ENCODE measurements at regions not wholly inside any gene's neighbourhood (a gene's known extent, or its start where the extent isn't known, plus 50 kb on each side); places are given as distances from the start of the nearest gene placed in this dataset.

DNA sequence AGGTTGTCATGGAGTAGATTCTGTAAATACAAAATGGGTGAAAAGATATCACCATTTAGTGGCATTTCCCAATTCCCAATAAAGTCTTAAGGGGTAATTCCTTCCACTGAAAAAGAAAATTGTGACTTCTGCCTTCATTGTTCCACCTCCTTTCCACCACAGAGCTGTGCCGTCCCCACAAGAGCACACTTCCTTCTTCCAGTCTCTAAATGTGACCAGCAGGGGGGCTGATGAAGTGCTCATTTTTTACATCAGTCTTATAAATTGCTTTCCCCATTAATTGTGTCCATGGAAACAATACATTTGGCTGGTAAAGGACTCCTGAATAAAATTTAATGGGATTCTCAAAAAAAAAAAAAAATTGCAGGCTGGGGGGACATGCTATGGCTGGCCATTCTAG, 260.8 kb upstream of the PSMD7 start:
- no peak for DNase-seq (ENCODE audit: extremely low read depth in 1 of 2, low read depth in 1 of 2)

DNA sequence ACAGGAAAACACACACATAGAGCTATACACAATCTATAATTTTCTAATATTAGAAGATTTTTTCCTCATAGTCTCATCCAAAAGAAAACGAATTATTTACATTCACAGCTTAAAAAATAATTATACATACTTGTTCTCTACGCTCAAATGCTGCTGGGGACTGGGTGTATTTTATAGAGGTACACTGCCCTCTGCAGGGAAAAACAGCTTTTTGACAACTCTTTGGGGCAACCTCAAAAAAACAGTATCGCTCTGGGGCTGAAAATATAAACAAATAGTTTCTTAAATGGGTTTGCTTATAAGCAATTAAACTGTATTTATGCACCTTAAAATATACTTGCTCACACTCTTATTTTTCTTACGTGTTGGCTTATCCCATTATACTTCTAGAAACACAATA, 261.8 kb upstream of the PSMD7 start:
- no peak for DNase-seq (ENCODE audit: extremely low read depth in 1 of 2, low read depth in 1 of 2)

DNA sequence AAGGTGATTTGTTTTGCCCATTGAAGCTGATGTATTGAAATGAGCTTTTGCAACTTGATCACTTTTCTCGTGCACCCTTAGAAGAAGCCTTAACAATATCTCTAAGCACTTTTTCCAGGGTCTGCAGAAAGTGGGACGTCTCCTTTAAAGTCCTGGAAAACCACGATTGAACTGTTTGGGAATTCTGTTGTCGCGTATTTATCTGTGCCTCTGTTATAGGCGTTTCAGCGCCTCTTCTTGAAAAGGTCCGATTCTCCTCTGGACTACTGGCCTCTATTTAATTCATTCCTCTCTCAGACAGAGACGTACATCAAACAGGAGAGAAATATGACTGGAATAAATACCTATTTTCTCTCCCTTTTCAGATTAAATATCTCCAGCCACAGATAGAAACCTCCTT, 262.4 kb upstream of the PSMD7 start:
- no peak for DNase-seq (ENCODE audit: extremely low read depth in 1 of 2, low read depth in 1 of 2)

DNA sequence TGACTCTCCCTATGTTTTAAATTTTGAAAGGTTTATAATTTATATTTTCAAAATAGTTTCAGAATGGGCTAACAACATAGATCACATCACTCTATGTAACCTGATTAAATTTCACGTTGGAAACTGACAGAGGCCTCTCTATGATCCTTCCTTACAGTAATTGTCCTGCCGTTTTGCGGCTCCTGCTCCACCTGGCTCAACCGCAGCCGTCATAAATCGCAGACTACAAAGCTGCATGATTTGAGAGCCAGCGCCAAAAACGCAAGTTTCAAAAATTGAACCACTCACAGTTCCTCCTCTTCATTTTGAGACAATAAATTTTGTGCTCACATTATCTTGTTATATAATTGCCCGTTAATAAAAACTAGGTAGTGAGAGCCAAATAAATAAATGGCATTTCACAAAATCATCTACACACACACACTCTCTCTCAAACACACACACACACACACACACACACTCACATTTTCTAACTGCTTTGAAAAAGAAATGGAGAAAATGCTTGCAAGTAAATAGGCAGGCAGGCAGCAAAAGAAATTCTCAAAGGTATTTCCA, 263.1 kb upstream of the PSMD7 start:
- no peak for DNase-seq (ENCODE audit: extremely low read depth in 1 of 2, low read depth in 1 of 2)

DNA sequence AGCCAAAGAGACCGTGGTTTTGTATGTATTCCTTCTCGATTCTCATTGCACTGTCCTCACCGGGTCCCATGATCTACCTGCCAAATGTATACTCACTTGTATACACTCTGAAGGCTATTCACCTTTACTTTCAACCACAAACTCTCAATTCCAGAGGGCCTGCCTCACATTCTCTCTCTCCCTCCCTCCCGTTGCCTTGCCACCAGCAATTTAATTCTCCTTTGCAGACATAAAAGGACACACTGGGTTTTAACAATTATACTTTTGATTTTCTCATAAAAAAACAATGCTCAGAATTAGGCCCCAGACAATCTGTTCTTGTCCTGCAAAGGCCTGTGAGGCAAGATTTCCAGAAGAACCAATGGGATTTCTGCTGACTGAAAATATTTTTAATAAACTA, 265.1 kb upstream of the PSMD7 start:
- no peak for DNase-seq (ENCODE audit: extremely low read depth in 1 of 2, low read depth in 1 of 2)

DNA sequence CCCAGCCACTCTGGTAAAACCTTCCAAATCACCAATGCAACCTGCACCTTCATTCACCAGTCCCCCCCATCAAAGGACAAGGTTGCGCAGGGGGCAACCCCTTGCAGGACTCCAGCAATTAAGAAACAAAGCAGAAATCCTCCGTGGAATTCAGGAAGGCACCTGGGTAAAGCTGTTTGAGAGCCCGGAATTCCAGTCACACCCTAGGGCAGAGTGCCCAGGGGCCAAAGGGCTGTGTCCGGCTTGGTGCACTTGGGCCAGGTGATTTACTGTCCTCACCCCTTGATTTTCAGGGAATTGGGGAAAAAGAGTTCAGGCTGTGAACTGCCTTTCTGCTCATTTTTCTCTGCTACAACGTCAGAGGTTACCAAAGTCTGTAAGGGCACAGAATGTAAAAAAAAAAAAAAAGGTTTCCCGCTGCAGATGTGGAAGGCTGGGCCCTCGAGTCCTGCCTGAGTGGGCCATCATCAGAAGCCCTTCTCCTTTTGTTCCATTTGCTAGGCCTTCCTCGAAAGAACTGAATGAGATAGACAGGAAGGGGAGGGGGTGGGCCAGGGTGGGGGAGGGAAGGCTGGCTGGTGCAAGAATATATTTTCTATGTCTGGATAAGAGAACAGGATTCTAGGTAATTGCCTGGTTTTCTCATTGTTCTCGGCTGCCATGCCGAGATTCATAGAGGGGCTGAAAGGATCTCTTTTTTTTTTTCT, 266.5 kb upstream of the PSMD7 start:
- DNase-seq (ENCODE audit: extremely low read depth in 1 of 2, low read depth in 1 of 2): no peak

DNA sequence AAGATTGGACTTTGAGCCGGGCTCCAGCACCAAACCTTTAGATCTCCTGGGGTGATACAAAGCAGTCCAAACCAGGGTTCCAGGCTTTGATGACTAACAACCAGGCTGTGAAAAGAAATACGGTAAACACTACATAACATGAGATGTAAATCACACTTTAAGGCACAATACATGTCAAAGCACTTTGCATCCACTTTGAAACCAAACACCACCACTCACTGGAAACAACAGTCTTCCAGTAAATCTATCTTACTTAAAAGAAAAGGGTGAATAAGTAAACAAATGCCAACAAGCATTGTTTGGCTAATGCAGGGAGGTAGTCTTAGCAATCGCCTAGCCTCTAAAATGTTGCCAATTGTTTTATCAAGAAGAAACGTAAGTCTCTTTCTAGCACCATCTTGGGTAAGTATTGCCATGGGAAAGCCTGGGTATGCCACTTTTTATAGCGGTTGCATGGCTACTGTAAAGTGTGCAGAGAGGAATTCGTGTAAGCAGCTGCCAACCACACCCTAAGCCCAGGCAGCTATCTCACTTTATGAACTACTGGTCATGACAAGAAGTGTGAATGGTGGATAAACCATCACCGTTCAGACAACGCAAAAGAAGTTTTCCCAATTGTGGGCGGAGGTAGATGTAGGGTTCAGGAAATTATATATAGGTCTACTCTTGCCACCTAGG, 267.4 kb upstream of the PSMD7 start:
- DNase-seq (ENCODE audit: extremely low read depth in 1 of 2, low read depth in 1 of 2): no peak

DNA sequence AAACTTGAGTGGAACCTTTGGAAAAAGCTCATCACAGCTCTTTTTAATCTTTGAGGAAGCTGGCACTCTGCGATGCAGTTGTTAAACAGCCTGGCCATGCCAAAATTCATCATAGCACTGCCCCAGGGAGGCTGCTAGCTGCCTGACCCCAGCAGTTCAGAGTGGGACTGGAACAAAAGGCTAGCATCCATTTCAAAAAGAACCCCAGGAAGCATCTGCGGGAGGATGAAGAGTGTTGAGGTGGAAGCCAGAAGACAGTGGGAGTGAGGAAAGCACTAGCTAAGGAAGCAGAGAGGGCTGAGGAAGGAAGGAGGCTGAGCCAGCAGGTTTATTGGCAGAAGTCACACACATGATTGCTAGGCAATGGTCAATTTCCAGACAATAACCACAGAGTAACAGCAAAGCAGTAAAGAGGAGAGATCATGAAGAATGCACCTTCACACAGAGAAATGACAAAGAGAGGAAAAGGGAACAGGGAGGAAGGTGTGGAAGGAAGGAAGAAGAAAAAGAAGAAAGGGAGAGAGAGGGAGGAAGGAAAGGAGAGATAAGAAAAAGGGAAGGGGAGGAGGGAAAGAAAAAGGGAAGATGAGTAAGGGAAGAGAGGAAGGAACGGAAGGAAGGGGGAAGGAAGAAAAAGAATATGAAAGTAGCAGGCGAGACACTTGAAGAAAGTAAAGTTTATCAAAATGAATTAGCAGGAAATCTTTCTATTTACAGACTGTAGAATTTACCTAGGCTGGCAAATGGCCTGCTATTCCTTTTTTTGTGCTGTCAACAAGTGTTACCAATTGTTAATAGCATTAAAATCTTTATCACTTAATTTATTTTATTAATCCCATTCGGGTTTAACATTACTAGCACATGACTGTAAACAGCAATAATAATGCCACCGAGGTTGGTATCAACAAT, 270.0 kb upstream of the PSMD7 start:
- no peak for DNase-seq (ENCODE audit: extremely low read depth in 1 of 2, low read depth in 1 of 2)

DNA sequence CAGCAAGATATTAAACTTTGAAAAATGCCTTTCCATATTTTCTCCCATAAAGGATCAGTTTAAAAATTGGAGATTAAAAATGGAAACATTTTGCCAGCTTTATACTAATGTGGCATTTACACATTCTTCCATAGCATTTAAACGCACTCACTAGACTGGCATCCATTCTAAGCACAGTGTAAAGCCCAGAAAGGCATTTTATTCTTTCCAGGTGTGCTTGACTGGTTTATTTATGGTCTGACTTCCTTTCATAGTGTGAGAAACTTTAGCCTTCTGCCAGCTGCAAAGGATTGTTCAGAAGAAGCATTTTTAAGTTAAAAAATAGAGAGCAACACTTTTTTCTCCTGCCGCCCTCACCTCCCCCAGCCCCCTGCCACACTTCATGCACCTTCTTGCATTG, 271.7 kb upstream of the PSMD7 start:
- DNase-seq (ENCODE audit: extremely low read depth in 1 of 2, low read depth in 1 of 2): no peak

DNA sequence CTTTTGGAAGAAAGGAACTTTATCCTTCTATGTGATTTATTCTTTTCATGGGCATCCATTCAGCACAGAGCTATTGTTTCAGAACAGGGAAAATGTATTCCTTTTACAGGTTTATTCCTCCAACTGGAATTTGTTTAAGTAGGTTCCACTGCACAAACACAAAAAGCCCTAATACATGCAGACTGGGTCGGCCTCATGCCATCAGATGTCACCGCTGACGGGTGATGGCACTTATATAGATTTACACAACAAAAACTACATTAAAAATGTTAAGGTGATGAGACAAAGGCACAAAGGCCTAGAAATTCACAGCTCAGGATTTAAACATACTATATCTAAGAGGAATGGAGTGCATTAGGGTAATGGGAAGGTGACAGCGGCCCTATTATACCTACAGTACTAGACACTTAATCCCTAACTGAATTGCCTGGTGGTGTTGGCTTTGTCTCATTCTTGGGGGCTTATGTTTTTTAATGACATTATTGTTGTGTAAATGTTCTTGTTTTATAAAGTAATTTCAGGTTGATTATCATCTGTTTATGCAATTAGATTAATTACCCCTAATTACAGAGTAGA, 276.4 kb upstream of the PSMD7 start:
- no peak for DNase-seq (ENCODE audit: extremely low read depth in 1 of 2, low read depth in 1 of 2)

DNA sequence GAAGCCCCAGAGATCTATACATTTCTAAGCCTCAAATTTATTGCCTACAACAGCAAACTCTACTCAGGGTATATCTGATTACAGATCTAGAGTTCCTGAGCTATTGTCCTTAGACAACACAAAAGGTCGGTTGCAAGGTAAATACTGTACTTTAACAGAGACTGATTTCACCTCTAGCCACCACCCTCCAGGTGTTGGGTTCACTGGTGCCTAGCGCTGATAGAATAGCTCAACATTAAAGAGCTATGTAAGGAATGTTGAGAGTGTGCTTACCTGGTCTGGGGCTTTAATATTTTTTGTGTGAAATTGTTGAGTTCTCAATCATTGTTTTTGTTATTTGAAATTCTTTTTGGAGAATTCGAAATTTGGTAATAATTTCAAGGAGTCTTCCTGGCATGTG, 277.0 kb upstream of the PSMD7 start:
- DNase-seq (ENCODE audit: extremely low read depth in 1 of 2, low read depth in 1 of 2): no peak

DNA sequence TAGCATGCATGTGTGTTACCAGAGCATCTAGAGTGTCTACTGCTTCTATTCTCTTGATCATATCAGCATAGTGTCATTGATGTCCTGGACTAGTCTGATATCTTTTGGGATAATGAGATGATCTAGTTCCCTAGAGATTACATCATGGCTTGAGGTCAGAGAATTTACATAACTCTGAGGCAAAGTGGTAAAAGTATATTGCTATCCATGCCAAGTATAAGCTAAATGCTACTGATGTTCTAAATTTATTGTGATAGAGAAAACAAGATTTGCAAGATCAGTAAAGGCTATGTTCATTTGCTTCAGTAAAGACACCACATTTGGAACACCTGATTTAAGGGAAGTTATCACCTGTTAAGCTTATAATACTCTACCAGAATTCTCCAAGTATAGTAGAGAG, 280.7 kb upstream of the PSMD7 start:
- DNase-seq (ENCODE audit: extremely low read depth in 1 of 2, low read depth in 1 of 2): no peak

DNA sequence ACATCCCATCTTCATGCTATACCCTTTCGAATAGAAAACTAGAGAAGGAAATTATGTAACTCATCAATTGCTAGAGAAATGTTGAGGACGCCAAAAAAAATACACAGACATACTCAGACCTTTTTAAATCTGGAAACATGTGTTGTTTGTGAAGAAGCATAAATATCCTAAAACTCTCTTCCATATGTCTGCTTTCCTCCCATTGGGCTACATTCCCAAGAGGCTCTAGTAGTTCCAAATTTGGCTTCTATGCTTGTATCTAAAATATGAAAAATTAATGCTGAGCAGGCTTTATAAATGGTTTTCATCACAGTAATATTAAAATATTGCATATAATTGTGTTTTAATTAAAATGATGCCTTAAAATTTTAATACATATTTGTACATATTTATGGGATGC, 297.9 kb upstream of the PSMD7 start:
- no peak for DNase-seq (ENCODE audit: extremely low read depth in 1 of 2, low read depth in 1 of 2)

DNA sequence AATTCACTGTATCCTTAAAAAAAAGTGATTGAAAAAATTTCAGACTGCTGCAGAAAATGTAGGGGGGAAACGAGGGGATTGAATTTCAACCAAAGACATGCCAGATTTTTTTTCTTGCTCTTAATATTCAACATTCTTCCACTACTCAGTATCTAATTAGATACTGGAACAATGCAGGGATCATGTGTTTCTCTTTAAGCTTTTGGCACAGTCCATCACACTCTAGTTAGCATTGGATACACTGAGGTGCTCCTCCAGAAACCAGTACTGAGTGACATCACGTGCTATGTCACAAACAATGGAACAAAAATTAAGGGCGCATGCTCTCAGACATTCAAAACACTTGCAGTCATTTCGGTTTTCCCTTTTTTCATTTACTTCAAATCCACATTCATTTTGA, 298.6 kb upstream of the PSMD7 start:
- no peak for DNase-seq (ENCODE audit: extremely low read depth in 1 of 2, low read depth in 1 of 2)

DNA sequence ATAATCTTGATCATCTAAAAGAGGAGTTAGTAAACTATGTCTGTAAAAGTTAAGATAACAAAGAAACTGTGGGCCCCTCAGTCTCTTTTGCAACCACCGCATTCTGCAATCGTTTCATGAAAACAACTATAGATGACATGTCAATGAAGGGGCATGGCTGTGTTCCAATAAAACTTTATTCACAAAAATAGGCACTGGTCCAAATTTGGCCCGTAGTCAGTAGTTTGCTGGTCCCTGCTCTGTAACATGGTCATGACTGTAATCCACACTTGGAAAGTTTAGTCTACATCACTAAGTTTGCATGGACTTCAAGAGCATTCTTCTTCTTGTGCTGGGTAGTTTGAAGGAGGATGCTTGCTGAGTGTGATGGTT, 299.3 kb upstream of the PSMD7 start:
- no peak for DNase-seq (ENCODE audit: extremely low read depth in 1 of 2, low read depth in 1 of 2)

DNA sequence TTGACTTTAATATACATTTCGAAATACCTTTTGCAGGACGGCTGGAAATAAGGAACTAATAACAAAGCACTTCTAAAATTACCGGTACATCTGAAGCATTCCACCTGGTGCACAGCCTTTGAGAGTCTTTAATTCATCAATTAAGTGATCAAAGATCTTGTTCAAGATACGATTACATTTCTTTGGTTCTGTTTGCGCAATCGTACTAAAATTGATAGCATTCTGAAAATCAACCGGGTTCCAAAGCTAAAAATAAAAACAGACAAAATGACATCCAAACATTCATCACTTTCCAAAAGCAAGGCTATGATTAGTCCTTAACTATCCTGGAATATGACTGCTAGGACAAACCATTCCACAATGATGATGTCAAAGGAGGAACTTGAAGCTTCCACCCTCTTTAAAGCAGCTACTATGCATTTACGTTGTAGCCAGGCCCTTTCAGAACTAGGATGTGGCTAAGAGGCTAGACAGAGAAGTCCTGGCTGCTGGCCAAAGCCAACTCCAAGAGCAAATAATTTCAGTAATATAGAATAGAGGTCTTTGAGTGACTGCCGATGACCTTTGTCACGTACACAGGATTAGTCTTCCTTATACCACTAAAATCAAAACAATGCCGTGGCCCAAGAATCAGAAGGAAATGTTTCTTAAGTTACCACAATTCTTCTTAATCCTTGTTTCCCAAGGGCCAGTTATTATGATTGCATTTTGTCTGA, 299.8 kb upstream of the PSMD7 start:
- DNase-seq (ENCODE audit: extremely low read depth in 1 of 2, low read depth in 1 of 2): no peak

DNA sequence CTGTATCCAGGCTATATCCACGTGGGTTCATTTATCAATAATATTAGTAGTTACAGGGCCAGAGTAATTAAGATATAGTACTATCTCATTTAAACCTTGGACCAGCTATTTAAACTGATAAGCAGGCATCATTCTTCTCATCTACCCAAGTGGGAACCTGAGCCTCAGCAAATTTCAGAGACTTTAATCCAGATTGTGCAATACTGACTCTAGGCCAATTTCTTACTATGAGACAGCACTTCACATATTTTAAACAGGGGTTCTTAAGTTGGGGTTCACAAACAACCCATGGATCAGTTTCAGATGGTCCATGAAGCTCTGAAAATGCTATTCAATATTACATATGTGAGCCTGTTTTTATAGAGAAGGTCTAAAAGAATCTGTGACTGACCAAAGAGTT, 302.7 kb upstream of the PSMD7 start:
- no peak for DNase-seq (ENCODE audit: extremely low read depth in 1 of 2, low read depth in 1 of 2)

DNA sequence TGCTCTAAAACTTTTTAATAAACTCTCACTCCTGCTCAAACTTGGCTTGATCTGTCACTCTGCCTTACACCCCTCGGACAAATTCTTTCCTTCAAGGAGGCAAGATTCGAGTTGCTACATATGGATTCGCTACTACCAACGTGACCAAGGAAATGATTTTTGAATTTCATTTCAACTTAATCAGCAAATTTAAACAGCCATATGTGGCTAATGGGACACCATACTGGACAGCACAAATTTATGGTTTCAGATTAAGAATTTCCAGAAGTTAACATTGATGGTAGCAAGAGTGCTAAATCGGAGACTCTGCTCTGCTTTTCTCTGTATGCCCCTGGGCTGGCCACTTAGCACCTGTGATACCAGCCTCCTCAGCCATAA, 318.2 kb upstream of the PSMD7 start:
- no peak for DNase-seq (ENCODE audit: extremely low read depth in 1 of 2, low read depth in 1 of 2)

DNA sequence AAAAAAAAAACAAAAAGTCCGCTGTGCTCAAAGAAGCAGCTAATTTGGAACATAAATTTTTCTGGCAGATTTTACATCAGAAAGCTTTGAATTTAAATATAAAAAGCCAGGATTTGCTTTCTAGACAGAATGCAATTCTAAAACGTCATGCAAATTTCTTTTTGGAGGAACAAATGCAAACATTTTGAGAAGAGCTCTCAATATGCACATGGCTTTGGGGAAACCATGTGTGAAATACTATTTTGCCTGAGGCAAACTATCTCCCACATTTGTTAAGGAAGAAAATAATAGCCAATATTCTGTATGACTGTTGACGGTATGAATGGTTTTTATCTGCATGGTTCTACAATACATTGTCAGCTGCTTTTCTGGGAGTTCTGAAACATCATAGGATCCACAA, 320.0 kb upstream of the PSMD7 start:
- no peak for DNase-seq (ENCODE audit: extremely low read depth in 1 of 2, low read depth in 1 of 2)

DNA sequence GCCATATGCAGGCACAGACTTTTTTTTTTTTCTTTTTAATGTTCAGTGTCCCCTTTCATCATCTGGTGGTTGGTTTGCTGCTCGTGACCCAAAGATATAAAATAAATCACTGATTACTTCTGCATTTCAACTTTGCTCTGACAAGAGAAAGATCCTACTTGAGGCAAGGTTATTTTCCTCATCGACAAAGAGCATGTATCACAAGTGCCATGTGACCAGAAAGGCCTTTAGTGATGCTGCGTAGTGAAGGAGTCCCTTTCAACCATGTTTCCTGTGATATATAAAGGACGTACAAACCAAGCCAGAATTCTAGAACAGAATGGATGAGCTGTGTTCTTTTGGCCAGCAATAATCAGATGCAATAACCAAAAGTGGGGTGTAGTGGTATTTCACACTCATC, 323.4 kb upstream of the PSMD7 start:
- no peak for DNase-seq (ENCODE audit: extremely low read depth in 1 of 2, low read depth in 1 of 2)

DNA sequence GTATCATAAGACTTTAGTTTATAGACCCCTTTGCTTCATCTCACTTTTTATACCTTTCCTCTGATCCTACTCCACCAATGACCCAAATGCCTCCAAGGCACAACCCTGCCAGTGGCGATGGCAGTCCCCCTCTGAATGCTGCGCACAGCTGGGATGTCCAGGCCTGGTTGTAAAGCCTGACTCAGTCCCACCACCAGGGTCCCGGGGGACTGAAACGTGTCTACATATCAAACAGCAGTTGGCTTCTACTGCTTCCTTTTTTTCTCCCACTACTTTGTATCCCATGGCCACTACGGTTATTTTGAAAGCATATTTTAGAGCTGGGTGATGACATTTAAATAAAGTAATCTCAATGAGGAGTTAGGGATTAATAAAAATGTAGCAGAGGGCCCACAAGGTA, 329.8 kb upstream of the PSMD7 start:
- DNase-seq (ENCODE audit: extremely low read depth in 1 of 2, low read depth in 1 of 2): no peak
